K562 (cell line): ENCODE measurements at regions not wholly inside any gene's neighbourhood (a gene's known extent, or its start where the extent isn't known, plus 50 kb on each side); places are given as distances from the start of the nearest gene placed in this dataset.
A peak's percentile ranks its signal among the peaks of the same experiment; 100 is the strongest.

Experiments used
- EP300 ChIP-seq: IDR thresholded peaks from 2 replicates; pipeline ENCODE4 v1.6.1; 2012; ENCODE audit warnings: low read length, improper control_type of control experiment
- GATA2 ChIP-seq: sonication (generic); formaldehyde crosslinking; IDR thresholded peaks from 2 replicates; pipeline ENCODE4 v1.4.0; 2020; ENCODE audit warnings: mild to moderate bottlenecking, missing genetic modification reagents
- KAT2B ChIP-seq: IDR thresholded peaks from one replicate; pipeline ENCODE4 v1.6.1; 2012; ENCODE audit warnings: low read depth, mild to moderate bottlenecking, control low read depth, inconsistent platforms, low read length, moderate library complexity
- MAZ ChIP-seq, 2 experiments: fragments of 450-650 bp in 1 of 2; sonication (generic) in 1 of 2; formaldehyde crosslinking; IDR thresholded peaks in 1 of 2; conservative IDR thresholded peaks in 1 of 2; 2 replicates each; pipeline versions ENCODE4 v1.4.0 to v1.5.0; 2020; ENCODE audit warnings: mild to moderate bottlenecking in 1 of 2, missing genetic modification reagents in 1 of 2
- NR2C1 ChIP-seq, 2 experiments: fragments of 450-650 bp; IDR thresholded peaks; 2 replicates each; pipeline ENCODE4 v1.6.1; 2017; ENCODE audit warnings: mild to moderate bottlenecking in 2 of 2, antibody characterized with exemption in 1 of 2, inconsistent platforms in 1 of 2, missing compliant biosample characterization in 1 of 2, missing genetic modification characterization in 1 of 2
- NR2C2 ChIP-seq, 2 experiments: fragments of 200-800 bp in 1 of 2; sonication (Bioruptor generic) in 1 of 2; sonication (generic) in 1 of 2; formaldehyde crosslinking in 1 of 2; IDR thresholded peaks; 2 replicates each; pipeline versions ENCODE4 v1.6.1 to v1.8.0; 2016 to 2022; ENCODE audit warnings: mild to moderate bottlenecking in 1 of 2, missing compliant biosample characterization in 1 of 2, missing genetic modification characterization in 1 of 2, missing genetic modification reagents in 1 of 2
- SAP30 ChIP-seq: fragments of 200-600 bp; sonication (generic); IDR thresholded peaks from 2 replicates; pipeline ENCODE4 v1.6.1; 2012; ENCODE audit warnings: borderline replicate concordance, low read depth, mild to moderate bottlenecking, moderate library complexity, low read length, control low read depth, inconsistent platforms; ENCODE audit not compliant: insufficient read depth, poor library complexity, severe bottlenecking
- SMC3 ChIP-seq: conservative IDR thresholded peaks from 2 replicates; pipeline ENCODE4 v1.6.1; 2011; ENCODE audit warnings: low read depth, low read length, improper control_type of control experiment; ENCODE audit not compliant: insufficient read depth
- U2AF1 ChIP-seq: fragments of 200-400 bp; formaldehyde crosslinking; optimal IDR thresholded peaks from 2 replicates; pipeline ENCODE3; 2017; ENCODE audit warnings: mild to moderate bottlenecking, low read depth, low read length, moderate library complexity
- ZNF175 ChIP-seq: fragments of 200-800 bp; sonication (Bioruptor generic); IDR thresholded peaks from 2 replicates; pipeline ENCODE4 v1.6.1; 2016; ENCODE audit warnings: low read depth, mild to moderate bottlenecking, missing genetic modification characterization, missing compliant biosample characterization
- ZNF253 ChIP-seq: fragments of 250-450 bp; sonication (Bioruptor Pico); conservative IDR thresholded peaks from 2 replicates; pipeline ENCODE4 v1.6.1; 2021; ENCODE audit warnings: mild to moderate bottlenecking
- ZNF766 ChIP-seq: fragments of 200-800 bp; sonication (Bioruptor generic); conservative IDR thresholded peaks from 2 replicates; pipeline ENCODE4 v1.6.1; 2016; ENCODE audit warnings: missing genetic modification characterization, missing compliant biosample characterization
- TF ChIP-seq, protein P1 (sequence below): sonication (generic); formaldehyde crosslinking; IDR thresholded peaks from 2 replicates; pipeline ENCODE4 v1.8.0; 2022; ENCODE audit warnings: missing genetic modification reagents, mild to moderate bottlenecking, moderate library complexity, borderline replicate concordance
- TF ChIP-seq, protein P2 (sequence below), 2 experiments: IDR thresholded peaks; 2 replicates each; pipeline ENCODE4 v1.6.1; 2011; ENCODE audit warnings: borderline replicate concordance in 1 of 2, control low read depth in 1 of 2, low read depth in 1 of 2, low read length in 1 of 2, mild to moderate bottlenecking in 1 of 2, mixed read lengths in 1 of 2, moderate library complexity in 1 of 2; ENCODE audit not compliant: insufficient read depth in 1 of 2, insufficient read length in 1 of 2, poor library complexity in 1 of 2, severe bottlenecking in 1 of 2; ENCODE audit errors: extremely low read depth in 1 of 2
- TF ChIP-seq, protein P3 (sequence below): fragments of 250-450 bp; sonication (Bioruptor Pico); IDR thresholded peaks from 2 replicates; pipeline ENCODE4 v1.8.0; 2022; ENCODE audit warnings: moderate library complexity, mild to moderate bottlenecking, inconsistent platforms
- TF ChIP-seq, protein P4 (sequence below): fragments of 450-650 bp; IDR thresholded peaks from 2 replicates; pipeline ENCODE4 v1.6.1; 2017; ENCODE audit warnings: antibody characterized with exemption, mild to moderate bottlenecking

DNA sequence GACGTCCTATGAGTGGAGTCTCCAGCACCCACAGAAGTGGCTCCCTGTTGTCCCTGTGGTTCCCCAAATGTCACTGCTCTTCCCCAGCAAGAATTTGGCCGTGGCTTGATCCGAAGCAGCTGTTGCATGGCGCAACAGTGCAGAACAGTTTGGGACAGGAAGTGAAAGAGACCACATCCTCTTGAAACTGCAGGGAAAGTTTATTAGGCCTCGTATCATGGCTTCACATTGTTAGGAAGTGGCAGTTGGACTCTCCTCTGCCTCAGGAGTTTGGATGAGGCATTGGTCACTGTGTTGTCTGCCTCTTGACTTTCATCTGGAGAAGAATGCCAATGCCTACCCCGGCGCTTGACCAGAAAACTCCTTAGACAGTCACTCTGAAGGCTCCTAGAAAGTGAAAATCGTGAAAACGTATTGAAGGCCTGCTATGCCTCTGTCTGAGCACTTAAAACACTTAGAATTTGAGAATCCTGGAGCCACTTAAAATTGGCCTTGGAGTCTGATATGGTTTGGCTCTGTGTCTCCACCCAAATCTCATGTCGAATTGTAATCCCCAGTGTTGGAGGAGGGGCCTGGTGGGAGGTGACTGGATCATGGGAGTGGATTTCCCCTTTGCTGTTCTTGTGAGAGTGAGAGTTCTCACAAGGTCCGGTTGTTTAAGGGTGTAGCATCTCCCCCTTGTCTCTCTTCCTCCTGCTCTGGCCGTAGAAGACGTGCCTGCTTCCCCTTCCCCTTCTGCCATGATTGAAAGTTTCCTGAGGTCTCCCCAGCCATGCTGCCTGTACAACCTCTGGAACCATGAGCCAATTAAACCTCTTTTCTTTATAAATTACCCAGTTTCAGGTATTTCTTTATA lies 334.9 kb upstream of the JARID2 start (continued):
- no peak for TF ChIP-seq SAP30
- peak; percentile 58; the same call in 1 of the 2 replicates for TF ChIP-seq ZNF766 (CRISPR knock-in tag)
- TF ChIP-seq, protein P1, sequence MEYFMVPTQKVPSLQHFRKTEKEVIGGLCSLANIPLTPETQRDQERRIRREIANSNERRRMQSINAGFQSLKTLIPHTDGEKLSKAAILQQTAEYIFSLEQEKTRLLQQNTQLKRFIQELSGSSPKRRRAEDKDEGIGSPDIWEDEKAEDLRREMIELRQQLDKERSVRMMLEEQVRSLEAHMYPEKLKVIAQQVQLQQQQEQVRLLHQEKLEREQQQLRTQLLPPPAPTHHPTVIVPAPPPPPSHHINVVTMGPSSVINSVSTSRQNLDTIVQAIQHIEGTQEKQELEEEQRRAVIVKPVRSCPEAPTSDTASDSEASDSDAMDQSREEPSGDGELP (CRISPR knock-in tag) = peak; percentile 75
- no peak for TF ChIP-seq SMC3
- TF ChIP-seq, protein P2, sequence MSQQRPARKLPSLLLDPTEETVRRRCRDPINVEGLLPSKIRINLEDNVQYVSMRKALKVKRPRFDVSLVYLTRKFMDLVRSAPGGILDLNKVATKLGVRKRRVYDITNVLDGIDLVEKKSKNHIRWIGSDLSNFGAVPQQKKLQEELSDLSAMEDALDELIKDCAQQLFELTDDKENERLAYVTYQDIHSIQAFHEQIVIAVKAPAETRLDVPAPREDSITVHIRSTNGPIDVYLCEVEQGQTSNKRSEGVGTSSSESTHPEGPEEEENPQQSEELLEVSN (IDR thresholded peaks at IDR 0.05; ENCODE audit: borderline replicate concordance in 1 of 2, extremely low read depth in 1 of 2, insufficient read depth in 1 of 2, insufficient read length in 1 of 2, low read depth in 1 of 2, low read length in 1 of 2, poor library complexity in 1 of 2, severe bottlenecking in 1 of 2) = no peak
- no peak for TF ChIP-seq NR2C2 (CRISPR knock-in tag; IDR thresholded peaks at IDR 0.05)
- peak; percentile 55; the same call in 1 of the 2 replicates for TF ChIP-seq NR2C2 (tag; IDR thresholded peaks at IDR 0.05)
- TF ChIP-seq EP300 = peak; percentile 30; the same call in 1 of the 2 replicates
- TF ChIP-seq GATA2 (CRISPR knock-in tag) = no peak
- TF ChIP-seq ZNF175 (CRISPR knock-in tag) = peak; percentile 90
- no peak for TF ChIP-seq KAT2B
- TF ChIP-seq MAZ (CRISPR knock-in tag; conservative IDR thresholded peaks at IDR 0.05 in 1 of 2, IDR thresholded peaks at IDR 0.05 in 1 of 2) = 0 out of 4 replicates have a peak, but pooled peaks of 1 of the 2 experiments have one; percentile 41
- TF ChIP-seq, protein P3, sequence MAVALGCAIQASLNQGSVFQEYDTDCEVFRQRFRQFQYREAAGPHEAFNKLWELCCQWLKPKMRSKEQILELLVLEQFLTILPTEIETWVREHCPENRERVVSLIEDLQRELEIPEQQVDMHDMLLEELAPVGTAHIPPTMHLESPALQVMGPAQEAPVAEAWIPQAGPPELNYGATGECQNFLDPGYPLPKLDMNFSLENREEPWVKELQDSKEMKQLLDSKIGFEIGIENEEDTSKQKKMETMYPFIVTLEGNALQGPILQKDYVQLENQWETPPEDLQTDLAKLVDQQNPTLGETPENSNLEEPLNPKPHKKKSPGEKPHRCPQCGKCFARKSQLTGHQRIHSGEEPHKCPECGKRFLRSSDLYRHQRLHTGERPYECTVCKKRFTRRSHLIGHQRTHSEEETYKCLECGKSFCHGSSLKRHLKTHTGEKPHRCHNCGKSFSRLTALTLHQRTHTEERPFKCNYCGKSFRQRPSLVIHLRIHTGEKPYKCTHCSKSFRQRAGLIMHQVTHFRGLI (CRISPR knock-in tag) = peak; percentile 30; the same call in 1 of the 2 replicates
- TF ChIP-seq U2AF1 = no peak
- TF ChIP-seq, protein P4, sequence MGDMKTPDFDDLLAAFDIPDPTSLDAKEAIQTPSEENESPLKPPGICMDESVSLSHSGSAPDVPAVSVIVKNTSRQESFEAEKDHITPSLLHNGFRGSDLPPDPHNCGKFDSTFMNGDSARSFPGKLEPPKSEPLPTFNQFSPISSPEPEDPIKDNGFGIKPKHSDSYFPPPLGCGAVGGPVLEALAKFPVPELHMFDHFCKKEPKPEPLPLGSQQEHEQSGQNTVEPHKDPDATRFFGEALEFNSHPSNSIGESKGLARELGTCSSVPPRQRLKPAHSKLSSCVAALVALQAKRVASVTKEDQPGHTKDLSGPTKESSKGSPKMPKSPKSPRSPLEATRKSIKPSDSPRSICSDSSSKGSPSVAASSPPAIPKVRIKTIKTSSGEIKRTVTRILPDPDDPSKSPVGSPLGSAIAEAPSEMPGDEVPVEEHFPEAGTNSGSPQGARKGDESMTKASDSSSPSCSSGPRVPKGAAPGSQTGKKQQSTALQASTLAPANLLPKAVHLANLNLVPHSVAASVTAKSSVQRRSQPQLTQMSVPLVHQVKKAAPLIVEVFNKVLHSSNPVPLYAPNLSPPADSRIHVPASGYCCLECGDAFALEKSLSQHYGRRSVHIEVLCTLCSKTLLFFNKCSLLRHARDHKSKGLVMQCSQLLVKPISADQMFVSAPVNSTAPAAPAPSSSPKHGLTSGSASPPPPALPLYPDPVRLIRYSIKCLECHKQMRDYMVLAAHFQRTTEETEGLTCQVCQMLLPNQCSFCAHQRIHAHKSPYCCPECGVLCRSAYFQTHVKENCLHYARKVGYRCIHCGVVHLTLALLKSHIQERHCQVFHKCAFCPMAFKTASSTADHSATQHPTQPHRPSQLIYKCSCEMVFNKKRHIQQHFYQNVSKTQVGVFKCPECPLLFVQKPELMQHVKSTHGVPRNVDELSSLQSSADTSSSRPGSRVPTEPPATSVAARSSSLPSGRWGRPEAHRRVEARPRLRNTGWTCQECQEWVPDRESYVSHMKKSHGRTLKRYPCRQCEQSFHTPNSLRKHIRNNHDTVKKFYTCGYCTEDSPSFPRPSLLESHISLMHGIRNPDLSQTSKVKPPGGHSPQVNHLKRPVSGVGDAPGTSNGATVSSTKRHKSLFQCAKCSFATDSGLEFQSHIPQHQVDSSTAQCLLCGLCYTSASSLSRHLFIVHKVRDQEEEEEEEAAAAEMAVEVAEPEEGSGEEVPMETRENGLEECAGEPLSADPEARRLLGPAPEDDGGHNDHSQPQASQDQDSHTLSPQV = 0 out of 2 replicates have a peak, but pooled peaks have one; percentile 29
- TF ChIP-seq NR2C1 (IDR thresholded peaks at IDR 0.05) = no peak
- TF ChIP-seq NR2C1 (tag; IDR thresholded peaks at IDR 0.05) = peak; percentile 65
- TF ChIP-seq ZNF253 (CRISPR knock-in tag) = no peak
